ENCODE measurements at regions not wholly inside any gene's neighbourhood (a gene's known extent, or its start where the extent isn't known, plus 50 kb on each side); places are given as distances from the start of the nearest gene placed in this dataset.

GRCh38 chr20:24878657-24879056, 70.4 kb upstream of the CST7 start:
- WGBS, 3 donors, result 78 to 94% (median 83%) methylated on average over 6 of the region's 6 CpGs
- Histone ChIP-seq H3K36me3 (ENCODE audit: insufficient read depth in 1 of 2, low read depth in 1 of 2) (no peaks in the 10 kb centered on the region), H3K9me3 (no peaks in the 10 kb centered on the region), H3K27ac (no peak overlapping the region), H3K27me3 (ENCODE audit: insufficient read depth in 3 of 3, low read length in 2 of 3) (no peaks in the 10 kb centered on the region), H3K4me1 (no peaks in the 10 kb centered on the region), H3K4me3 (no peak overlapping the region)
- DNase-seq, result no peak
- ATAC-seq, result no peak
- no peak for TF ChIP-seq CTCF (IDR thresholded peaks at IDR 0.05)
- intact Hi-C loops (cut with DNase I), result no loop called here

GRCh38 chr20:24879875-24880274, 69.2 kb upstream of the CST7 start:
- ATAC-seq, result no peak
- Histone ChIP-seq H3K4me1 (no peaks in the 10 kb centered on the region), H3K4me3 (no peak overlapping the region), H3K9me3 (no peaks in the 10 kb centered on the region), H3K36me3 (ENCODE audit: insufficient read depth in 1 of 2, low read depth in 1 of 2) (no peaks in the 10 kb centered on the region), H3K27me3 (ENCODE audit: insufficient read depth in 3 of 3, low read length in 2 of 3) (no peaks in the 10 kb centered on the region), H3K27ac (no peak overlapping the region)
- no peak for DNase-seq
- WGBS, 3 donors, result 83 to 87% (median 86%) methylated on average over 6 of the region's 6 CpGs
- intact Hi-C loops (cut with DNase I), result no loop called here
- TF ChIP-seq CTCF (IDR thresholded peaks at IDR 0.05), result no peak

- Histone ChIP-seq H3K27ac (no peak overlapping the region), H3K27me3 (ENCODE audit: insufficient read depth in 3 of 3, low read length in 2 of 3) (no peaks in the 10 kb centered on the region), H3K4me3 (no peak overlapping the region), H3K4me1 (no peaks in the 10 kb centered on the region), H3K36me3 (ENCODE audit: insufficient read depth in 1 of 2, low read depth in 1 of 2) (no peaks in the 10 kb centered on the region), H3K9me3 (no peaks in the 10 kb centered on the region)
- no peak for TF ChIP-seq CTCF (IDR thresholded peaks at IDR 0.05)
- ATAC-seq, result no peak
- DNase-seq, result no peak
- intact Hi-C loops (cut with DNase I), result no loop called here
- WGBS, 3 donors, result 45 to 59% (median 55%) methylated on average over 3 of the region's 3 CpGs
Measured at GRCh38 chr20:24880356-24880755, 68.7 kb upstream of the CST7 start.

DNA sequence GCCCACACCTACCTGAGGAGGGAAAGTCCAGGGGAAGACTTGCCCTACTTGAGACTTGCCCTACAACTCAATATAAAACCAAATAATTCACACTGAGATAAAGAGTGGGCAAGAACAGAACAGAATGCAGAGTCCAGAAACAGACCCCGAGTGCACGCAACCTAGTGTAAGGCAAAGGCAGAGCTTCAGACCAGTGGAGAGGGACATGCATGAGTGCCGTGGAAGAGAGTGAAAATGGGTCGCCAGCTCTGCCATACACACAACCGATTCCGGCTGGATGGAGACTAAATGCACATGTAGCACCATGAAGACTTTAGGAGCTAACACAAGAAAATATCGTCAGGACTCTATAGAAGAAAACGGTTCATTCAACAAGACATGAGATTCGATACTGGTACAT, 58.8 kb upstream of the CST7 start:
- H3K4me1 ChIP-seq, result no peaks in the 10 kb centered on the region
- no peaks in the 10 kb centered on the region for H3K9me3 ChIP-seq
- H3K27ac ChIP-seq, result no peak overlapping the region
- H3K27me3 ChIP-seq (ENCODE audit: insufficient read depth in 3 of 3, low read length in 2 of 3), result no peaks in the 10 kb centered on the region
- DNase-seq (no peak), ATAC-seq (no peak)
- H3K36me3 ChIP-seq (ENCODE audit: insufficient read depth in 1 of 2, low read depth in 1 of 2), result no peaks in the 10 kb centered on the region
- intact Hi-C loops (cut with DNase I), result no loop called here
- WGBS, 3 donors, result 87 to 94% (median 88%) methylated on average over 9 of the region's 9 CpGs
- no peak overlapping the region for H3K4me3 ChIP-seq
- no peak for TF ChIP-seq CTCF (IDR thresholded peaks at IDR 0.05)

GRCh38 chr20:24891546-24892393, 57.3 kb upstream of the CST7 start:
- H3K4me3 ChIP-seq, result no peak overlapping the region
- intact Hi-C loops (cut with DNase I), result no loop called here
- H3K9me3 ChIP-seq, result no peaks in the 10 kb centered on the region
- ATAC-seq, result no peak
- WGBS, 3 donors, result 87 to 92% (median 87%) methylated on average over 32 to 34 of the region's 34 CpGs
- TF ChIP-seq CTCF (IDR thresholded peaks at IDR 0.05), result no peak
- no peaks in the 10 kb centered on the region for H3K36me3 ChIP-seq (ENCODE audit: insufficient read depth in 1 of 2, low read depth in 1 of 2)
- H3K4me1 ChIP-seq, result no peaks in the 10 kb centered on the region
- no peak for DNase-seq
- no peak overlapping the region for H3K27ac ChIP-seq
- H3K27me3 ChIP-seq (ENCODE audit: insufficient read depth in 3 of 3, low read length in 2 of 3), result no peaks in the 10 kb centered on the region
